ENCODE measurements at regions not wholly inside any gene's neighbourhood (a gene's known extent, or its start where the extent isn't known, plus 50 kb on each side); places are given as distances from the start of the nearest gene placed in this dataset.

DNA sequence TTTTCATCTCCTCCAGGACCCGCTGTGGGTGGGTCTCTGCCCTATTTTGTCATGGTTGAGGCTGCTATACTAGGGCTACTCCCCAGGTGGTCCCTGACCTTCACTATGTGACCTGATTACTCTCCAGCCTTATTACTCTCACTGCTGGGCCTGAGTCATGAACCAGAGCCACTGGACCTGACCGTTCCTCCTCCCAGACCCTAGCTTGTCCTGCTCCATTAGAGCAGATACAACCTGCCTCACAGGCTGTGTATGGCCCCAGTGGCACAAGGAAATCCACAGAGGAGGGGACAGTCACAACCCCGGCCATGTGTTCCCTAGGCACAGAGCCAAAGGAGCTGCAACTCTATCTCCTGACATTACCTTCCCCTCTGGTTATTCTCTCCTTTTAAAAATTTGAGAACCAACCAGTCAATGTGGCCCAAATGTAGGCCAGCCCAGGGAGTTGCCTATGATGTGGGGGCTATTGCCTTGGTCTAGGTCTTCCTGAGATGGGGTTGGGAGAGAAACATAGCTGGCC lies 96.0 kb upstream of the FSTL4 start:
- DNase-seq (ENCODE audit: low spot score), result no peak

DNA sequence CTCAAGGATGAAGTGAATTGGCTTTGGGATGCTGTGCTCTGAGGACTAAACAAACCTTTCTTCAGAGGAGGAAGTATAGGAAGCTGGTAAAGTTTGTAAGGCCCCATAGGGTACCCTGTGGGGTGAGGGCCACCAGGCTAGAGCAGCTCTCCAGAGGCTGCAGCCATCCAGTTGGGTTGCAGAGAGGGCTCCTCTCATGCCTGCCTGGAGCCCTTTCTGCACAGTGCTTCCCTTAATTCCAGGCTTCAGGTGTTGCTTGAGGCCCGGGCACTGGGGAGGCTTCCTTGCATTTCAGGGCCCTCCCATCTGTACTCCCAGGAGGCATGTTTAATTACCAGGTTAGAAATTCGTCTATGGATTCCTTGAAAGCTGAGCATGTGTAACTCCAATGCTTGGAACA lies 95.3 kb upstream of the FSTL4 start:
- no peak for DNase-seq (ENCODE audit: low spot score)

DNA sequence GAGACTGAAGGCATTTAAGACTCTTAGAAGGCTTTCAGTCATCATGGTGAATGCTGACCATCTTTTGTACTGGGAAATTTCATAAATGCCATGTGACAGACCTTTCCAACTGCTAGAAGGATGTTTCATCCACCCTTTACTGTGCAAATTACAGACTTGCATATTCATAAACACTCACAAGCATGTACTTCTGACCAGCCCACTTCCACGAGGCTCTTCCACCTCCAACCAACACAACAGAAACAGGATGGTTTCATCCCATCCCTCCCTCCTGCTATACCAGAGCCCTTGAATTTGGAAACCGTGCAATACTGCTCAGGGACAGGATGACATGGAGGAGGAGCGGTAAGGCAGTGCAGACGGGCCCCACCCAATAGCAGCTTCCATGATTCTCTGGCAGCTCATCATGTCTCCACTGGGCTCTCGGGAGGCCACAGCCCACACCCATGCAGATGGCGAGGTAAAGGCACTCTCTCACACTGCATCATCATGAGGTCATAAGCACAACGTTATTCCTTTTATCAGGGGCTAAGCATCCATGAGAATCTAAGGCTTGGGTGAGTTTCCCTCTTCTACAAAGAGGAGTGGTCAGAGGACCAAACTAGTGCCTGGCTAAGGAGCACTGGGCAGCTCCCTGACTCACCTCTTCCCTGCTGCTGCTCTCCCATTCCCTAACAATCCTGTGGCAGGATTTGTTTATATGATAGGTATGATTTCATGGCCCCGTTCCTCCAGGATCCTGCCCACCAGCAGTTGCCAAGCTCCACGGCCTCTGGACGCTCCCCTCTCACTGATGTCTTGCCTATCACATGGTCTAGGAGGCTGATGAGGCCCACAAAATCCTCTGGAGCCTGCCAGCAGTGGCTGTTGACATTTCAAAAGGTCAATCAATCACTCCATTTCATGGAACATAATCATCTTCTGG lies 94.4 kb upstream of the FSTL4 start:
- no peak for DNase-seq (ENCODE audit: low spot score)

DNA sequence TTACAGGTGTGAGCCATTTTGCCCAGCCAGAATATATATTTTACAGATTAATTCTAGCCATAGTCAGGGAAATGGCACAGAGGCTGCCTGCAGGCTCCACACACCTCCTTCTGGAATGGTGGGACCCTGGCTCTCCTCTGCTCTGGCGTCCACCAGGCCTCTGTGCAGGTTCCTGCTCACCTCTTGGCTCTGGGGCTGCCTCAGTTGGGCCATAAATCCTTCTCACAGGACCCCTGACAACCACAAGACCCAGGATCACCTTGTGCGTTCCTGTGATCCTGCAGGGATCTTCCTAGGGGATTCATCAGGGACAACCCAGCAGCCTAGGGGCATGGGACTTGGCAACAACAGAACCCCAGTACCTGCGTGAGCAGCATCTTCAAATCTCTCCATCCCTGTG lies 93.0 kb upstream of the FSTL4 start:
- DNase-seq (ENCODE audit: low spot score), result no peak

DNA sequence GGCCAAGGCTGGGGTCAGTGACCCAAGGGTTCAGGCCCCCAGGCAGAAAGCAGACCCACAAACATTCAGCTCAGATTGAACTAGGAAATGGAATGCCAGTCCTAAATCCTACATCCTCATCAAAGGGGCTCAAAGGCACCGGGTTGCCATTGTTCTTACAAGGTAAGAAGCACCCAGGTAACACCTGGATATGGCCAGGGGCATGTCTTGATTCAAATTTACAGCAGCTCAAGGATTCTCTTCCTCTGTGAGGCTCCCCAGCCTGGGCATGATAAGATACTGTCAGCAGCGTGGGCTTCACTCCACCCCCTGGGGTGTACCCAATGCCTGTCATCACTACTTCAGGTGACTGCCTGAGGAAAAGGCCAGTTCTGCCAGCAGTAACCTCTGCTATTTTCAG lies 92.1 kb upstream of the FSTL4 start:
- no peak for DNase-seq (ENCODE audit: low spot score)

DNA sequence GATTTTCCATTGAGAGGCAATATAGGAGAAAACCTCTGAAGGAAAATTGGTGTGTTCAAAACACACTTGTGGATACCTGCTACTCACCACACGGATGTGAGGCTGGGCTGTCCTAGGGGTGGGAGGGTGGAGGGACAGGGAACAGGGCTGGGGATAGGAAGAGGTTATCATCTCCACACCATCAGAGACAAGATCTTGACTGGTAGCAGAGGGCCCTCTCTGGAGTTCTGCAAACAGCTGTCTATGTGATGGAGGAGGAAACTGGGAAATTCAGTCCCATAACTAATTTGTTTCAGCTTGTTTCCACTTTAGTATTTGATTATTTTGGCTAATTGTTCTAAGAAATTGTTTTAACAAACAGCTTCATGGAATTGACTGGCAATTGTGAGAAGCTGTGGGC lies 91.6 kb upstream of the FSTL4 start:
- DNase-seq (ENCODE audit: low spot score), result no peak

DNA sequence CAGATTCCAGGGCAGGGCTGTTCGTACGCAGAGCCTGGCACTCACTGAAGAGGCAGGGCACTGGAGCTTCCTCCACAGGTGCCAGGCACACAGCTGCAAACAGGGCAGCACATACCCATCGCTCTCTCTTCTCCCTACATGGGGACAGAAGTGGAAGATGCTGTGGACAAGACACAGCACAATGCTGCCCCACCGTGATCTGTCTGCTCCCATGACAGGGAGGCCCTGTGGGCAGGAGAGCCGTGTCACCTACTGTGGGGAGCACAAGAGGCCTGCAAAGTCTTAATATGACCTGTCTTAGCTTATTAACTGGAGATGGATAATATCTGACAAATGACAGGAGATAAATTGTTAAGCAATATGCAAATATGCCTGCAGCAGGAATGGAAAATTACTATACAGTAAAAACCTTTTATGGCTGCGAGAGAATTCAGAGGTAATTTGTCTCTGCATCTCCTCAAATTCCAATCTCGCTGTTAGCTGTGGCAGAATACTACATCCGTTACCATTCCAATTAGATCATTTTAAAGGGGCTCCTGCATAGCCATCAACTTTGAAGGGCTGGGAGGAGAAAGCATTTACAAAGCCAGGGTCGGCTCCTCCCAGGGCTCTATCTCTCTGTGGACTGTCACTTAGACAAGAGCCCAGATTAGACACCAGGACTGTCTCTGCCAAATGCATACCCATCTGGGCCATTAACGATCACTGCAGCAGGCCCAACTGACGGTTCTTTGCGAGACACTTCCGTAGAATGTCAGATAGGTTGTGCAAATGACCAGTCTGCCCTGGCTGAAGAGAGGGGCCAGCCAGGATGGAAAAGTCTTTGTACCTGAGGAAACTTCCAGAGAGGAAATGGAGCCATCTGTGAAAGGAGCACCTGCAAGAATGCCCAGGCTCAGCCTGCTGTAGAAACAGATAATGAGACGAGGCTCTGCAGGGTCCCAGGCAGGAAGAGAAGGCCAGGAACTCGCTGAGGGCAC lies 90.7 kb upstream of the FSTL4 start:
- DNase-seq (ENCODE audit: low spot score), result no peak

DNA sequence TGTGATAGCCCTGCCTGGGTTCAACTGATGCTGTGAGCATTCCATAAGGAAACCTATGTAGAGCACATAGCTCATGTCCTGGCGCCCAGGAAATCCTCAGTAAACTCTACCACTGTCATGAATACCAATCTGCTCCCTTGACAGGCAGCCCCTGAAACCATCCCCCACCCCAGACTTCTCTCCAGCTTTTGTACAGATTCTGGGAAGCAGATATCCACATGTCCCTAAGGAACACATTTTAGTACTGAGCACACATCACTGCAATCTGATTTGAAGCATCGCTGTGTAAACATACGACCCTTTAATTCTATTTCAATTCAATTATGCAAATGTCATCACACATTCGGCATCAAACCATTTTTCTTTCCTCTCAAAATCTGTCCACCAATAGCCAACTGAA lies 89.5 kb upstream of the FSTL4 start:
- DNase-seq (ENCODE audit: low spot score), result no peak

DNA sequence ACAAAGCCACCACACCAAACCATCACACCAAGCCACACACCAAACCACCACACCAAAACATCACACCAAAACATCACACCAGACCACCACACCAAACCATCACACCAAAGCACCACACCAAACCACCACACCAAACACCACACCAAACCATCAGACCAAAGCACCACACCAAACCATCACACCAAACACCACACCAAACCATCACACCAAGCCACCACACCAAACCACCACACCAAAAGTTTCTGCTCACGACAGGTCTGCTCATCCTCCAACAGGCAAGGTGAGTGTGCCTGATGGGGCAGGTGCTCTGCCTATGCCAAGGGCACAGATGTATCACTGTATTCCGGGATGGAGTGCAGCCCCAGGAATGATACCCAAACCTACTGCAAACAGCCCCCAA lies 87.9 kb upstream of the FSTL4 start:
- no peak for DNase-seq (ENCODE audit: low spot score)

DNA sequence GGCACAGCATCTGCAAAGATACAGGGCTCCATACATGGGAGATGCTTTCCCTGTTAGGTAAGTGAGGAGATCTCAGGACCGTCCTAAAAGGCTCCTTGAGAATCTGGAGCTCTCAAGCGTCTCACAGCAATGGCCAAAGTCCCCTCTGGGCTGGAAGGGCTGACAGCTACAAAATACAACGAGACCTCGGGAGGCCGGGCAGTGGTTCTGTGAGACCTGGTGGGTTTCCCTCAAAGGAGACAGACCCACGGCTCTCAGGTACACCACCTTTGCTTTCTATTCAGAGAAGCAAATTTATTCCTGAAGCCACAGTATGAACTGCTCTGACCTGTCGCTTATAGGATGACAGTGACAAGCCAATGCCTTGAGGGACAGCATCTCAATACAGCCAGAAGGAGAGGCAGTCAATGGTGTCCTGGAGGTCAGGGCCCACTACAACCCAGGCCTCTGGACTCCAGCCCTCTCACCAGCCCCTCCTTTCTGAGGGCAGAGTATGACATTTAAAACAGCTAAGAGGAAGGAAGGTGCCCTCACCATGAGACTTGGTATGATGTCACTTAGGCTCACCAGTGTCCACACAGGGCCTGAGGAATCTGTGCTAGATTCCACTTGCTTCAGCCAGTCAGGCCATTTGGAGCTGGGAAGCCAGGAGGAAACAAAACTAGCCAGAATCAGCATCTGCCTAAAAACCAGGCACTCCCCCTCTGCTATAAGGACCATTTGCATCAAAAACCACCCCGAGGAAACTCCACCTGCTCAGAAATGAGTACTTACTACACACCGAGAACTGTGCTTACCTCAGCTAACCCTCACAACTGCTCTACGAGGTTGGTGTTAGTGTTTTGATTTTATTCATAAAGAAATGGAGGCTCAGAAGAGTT lies 86.5 kb upstream of the FSTL4 start:
- no peak for DNase-seq (ENCODE audit: low spot score)

DNA sequence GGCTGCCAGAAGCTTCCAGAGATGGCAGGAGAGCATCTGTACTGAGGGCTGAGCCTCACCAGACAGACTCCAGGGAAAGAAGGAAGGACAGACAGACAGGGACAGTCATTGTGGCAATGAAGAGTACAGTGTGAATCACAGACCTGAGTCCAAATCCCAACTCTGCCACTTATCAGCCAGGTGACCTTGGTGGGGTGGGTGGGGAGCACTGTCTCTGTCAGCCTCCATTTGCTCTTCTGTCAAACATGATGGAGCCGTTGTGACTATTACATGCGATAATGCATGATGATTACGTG lies 85.9 kb upstream of the FSTL4 start:
- DNase-seq (ENCODE audit: low spot score), result no peak

DNA sequence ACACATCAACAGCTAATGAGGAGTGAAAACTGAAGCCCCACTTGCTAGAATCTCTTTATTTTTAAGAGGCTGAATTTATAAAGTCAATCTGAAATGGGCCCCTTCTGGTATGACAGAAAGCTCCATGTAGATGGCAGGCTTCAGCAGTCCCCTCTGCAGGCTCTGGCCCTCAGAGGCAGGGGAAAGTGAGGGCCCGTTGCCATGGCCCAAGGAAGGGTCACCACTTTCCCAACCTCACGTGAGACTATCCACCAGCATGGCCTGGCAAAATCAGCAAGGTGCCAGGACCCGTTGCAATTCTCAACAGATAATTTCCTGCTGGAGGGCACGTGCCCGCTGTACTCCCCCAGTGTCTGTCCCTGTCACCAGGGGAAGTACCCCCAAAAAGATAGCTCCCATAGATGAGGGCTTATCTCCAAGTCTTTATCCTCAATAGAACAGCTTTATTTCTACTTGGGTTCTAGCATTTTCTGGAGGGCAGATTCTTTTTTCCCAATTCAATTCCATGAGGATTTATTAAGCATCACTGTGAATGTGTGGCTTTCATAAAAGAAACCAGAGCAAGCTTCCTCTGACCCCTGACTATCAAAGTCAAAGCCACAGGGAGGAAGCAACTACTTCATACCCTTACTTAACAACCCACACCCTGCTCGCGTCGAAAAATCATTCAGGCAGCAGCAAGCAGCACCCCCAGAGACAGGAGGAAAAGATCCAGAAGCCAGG lies 85.4 kb upstream of the FSTL4 start:
- no peak for DNase-seq (ENCODE audit: low spot score)

DNA sequence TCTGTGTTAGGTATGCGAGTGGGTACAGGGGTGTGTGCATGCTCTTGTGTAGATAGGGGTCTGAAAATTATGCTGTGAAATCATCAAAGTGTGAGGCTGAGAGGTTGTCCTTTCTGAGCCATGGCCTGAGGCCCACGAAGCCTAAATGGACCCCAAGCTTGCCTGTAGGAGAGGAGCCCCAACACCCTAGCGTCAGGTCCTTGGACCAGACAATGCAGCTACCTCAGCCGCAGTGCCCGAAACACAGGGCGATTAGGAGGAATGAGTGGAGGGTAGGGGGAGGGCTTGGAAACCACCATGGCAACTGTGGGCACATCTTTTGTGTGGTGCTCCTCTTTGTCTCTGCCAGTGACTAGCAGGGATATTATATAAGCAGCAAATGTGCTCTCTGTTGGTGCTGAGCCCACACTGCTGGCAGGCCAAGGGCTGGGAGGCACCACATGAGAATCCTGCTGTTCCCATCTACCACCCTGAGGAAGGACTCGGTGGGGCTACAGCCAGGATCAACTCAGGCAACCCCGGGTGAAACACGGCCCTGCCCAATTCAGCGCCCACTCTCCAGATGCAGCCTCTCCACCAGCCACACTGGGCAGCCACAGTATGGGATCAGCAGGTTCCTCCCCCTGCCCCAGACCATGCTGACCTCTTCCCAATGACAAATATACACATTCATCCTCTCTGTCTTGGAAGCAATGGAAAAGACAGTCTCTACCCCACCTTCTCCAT lies 84.6 kb upstream of the FSTL4 start:
- DNase-seq (ENCODE audit: low spot score), result peak; percentile 22

DNA sequence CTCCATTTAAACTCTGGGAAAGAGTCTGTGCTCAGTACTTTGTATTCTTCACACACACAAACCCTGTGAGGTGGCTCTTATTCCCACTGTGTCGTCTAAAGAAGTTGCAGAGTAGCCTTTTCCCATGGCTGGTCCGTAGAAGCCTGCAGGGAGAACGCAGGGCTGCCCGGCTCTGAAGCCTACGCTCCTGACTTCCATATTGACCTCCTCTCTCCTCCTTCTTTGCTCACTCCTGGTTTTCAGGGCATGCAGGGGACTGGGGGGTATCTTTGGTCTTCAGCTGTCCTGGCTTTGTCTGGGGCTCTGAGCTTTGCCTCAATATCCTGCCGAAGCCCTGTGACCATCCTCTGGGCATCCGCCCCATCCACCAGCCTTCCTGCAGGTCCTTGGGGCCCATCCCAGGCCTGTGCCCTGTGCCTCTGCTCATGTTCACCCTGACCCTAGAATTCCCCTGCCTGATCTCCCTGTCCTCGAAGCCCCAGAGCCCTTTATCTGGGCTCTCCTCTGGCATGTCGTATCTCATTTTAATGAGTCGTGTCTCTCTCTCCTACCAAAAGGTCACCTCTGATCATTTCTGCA lies 83.8 kb upstream of the FSTL4 start:
- DNase-seq (ENCODE audit: low spot score), result no peak

DNA sequence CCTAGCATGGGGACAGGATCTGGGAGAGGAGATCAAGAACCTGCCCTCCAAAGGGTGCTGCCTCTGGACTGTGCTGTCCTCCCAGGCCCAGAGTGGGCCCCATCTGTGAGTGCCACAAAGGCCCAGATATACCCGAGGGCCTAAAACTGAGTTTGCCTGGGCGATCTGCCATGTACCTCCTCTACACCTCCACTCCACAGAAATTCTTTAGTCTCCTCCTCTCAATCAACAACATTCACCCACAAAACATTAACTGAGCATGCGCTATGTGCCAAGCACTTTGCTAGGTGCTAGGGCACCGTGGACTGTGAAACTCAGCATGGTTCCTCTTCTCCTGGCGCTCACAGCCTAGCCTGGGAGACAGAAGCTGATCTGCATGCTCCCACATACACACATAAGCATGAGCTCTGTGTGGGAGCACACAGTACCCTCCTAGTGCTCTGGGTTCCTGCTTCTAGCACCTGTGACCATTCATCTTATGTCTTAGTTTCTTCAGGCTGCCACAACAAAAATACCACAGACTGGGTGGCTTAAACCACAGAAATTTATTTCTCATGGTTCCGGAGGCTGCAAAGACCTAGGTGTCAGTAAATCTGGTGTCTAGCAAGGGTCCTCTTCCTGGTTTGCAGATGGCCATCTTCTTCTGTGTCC lies 82.0 kb upstream of the FSTL4 start:
- no peak for DNase-seq (ENCODE audit: low spot score)

DNA sequence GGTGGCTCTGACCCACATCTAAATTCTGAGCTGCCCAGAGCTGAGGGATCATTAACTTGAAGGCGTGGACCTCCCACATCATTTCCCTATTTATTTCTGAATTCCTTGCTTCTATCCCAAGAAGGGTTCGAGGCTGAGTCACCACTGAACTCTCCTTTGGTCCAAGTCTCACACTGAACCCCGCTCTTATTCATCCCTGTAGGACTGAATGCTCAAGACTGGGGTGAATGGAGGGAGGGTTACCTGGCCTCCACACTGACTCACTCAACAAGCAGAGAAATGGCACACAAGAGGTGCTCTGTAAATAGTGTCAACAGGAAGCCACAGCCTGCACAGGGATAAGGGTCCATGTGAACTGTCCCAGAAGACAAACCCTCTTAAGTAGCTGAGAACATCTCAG lies 79.1 kb upstream of the FSTL4 start:
- no peak for DNase-seq (ENCODE audit: low spot score)

DNA sequence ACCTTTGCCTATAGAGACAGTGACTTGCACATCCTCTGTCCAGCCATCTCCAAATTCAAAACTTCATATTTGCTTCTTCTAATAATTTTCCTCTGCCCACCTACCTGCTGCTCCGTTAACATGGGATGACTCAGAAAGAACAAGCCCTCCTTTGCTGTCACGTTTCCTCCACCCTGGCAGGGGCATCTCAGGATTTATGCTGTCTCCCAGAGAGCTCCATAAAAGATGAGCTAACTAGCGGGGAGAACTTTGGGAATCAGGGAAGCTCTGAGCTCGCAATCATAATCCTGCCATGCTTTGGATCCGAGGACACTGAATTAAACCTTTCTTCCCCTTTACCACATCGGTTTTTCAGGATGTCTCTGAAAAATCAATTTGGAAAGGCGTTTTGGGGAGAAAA lies 78.4 kb upstream of the FSTL4 start:
- DNase-seq (ENCODE audit: low spot score), result no peak

DNA sequence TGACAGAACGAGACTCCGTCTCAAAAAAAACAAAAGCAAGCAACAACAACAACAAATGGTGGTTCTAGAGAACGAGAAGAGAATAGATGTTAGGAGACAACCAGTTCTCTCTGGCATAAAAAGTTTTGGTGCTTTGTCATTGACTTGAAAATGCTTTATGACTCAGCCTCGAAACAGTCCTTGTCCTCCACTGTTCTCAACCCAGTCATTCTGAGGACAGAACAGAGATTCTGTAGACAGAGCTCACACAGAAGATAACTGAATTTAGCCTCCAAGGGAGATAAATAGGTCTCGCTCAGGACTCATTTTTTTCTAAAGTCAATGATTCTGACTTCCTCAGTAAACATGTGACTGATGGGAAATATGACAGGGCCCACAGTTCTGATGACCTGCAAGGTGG lies 76.0 kb upstream of the FSTL4 start:
- no peak for DNase-seq (ENCODE audit: low spot score)

DNA sequence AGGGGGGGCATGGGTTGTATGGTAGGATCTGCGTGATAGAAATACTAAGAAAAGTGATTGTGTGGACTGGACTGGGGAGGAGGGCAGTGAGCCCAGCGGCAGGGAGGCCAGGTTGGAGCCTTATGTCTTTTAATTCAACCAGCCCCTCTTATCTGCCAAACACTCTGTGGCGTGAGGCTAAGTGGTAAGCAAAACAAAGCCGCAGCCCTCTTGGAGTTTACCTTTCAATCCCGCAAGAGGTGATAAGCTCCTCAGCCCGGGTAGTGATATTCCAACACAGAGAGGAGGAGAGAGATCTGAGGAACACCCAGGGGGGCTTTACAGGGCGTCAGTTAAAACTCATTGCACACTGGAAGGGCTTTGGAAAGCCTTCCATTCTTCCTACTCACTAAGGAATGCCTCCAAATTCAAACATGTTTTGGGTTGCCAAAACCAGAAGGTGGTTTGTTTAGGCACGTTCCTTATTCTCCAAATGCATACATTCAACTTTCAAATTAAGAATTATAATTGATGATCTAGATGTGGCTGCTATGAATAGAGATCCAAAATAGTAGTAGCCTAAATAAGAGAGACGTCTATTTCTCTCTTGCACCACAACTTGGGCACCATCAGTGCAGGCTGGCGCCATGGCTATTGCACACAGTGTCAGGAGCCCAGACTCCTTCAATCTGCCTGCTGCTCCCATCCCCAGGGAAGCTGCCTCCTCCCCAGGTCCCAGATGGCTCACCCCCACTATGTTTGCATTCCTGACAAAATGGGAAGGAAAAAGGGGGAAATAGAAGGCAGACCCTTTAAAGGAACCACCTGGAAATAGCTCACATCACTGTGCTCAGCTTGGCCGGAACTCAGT lies 75.1 kb upstream of the FSTL4 start:
- no peak for DNase-seq (ENCODE audit: low spot score)

Data from pons (tissue), 1 donor.